Left renal pelvis (tissue), 4 donors: ENCODE measurements at regions not wholly inside any gene's neighbourhood (a gene's known extent, or its start where the extent isn't known, plus 50 kb on each side); places are given as distances from the start of the nearest gene placed in this dataset.

ENCODE experiments used
- DNase-seq, 4 donors: peaks; one replicate each; pipeline ENCODE4 v3.0.0-alpha.2; 2013; ENCODE audit warnings: low read depth in 4 of 4, low spot score in 3 of 4

GRCh38 chr5:23579566-23579965 lies 72.2 kb downstream of the PRDM9 start:
- DNase-seq, result no peak

- no peak for DNase-seq
These were observed 75.7 kb downstream of the PRDM9 start for GRCh38 chr5:23583081-23583480.

GRCh38 chr5:23588841-23589326 lies 81.5 kb downstream of the PRDM9 start:
- no peak for DNase-seq

GRCh38 chr5:23591250-23591649 lies 83.8 kb downstream of the PRDM9 start:
- DNase-seq, result no peak

GRCh38 chr5:23606927-23607326 lies 99.5 kb downstream of the PRDM9 start:
- DNase-seq, result no peak

GRCh38 chr5:23612701-23613100 lies 105.3 kb downstream of the PRDM9 start:
- DNase-seq, result no peak

- no peak for DNase-seq
These were observed 106.2 kb downstream of the PRDM9 start for GRCh38 chr5:23613566-23613965.

- DNase-seq, result no peak
These were observed 107.0 kb downstream of the PRDM9 start for GRCh38 chr5:23614422-23614821.

- no peak for DNase-seq
These were observed 119.6 kb downstream of the PRDM9 start for GRCh38 chr5:23626961-23627360.

GRCh38 chr5:23627976-23628375 lies 120.6 kb downstream of the PRDM9 start:
- DNase-seq, result no peak

- no peak for DNase-seq
These were observed 122.0 kb downstream of the PRDM9 start for GRCh38 chr5:23629396-23629795.

- no peak for DNase-seq
These were observed 124.1 kb downstream of the PRDM9 start for GRCh38 chr5:23631302-23632045.

GRCh38 chr5:23635938-23636337 lies 128.5 kb downstream of the PRDM9 start:
- DNase-seq, result no peak

- DNase-seq, result no peak
These were observed 131.9 kb downstream of the PRDM9 start for GRCh38 chr5:23639326-23639725.

GRCh38 chr5:23648656-23649055 lies 141.2 kb downstream of the PRDM9 start:
- no peak for DNase-seq

GRCh38 chr5:23649594-23649993 lies 142.2 kb downstream of the PRDM9 start:
- no peak for DNase-seq

- no peak for DNase-seq
These were observed 148.3 kb downstream of the PRDM9 start for GRCh38 chr5:23655674-23656073.

- DNase-seq, result no peak
These were observed 168.0 kb downstream of the PRDM9 start for GRCh38 chr5:23675456-23675855.

GRCh38 chr5:23677996-23678395 lies 170.6 kb downstream of the PRDM9 start:
- DNase-seq, result no peak

- DNase-seq, result no peak
These were observed 176.7 kb downstream of the PRDM9 start for GRCh38 chr5:23684103-23684502.

GRCh38 chr5:23703940-23704855 lies 196.8 kb downstream of the PRDM9 start:
- no peak for DNase-seq

- no peak for DNase-seq
These were observed 210.1 kb downstream of the PRDM9 start for GRCh38 chr5:23717486-23717885.
